Middle frontal gyrus (tissue), 1 donor: ENCODE measurements at regions not wholly inside any gene's neighbourhood (a gene's known extent, or its start where the extent isn't known, plus 50 kb on each side); places are given as distances from the start of the nearest gene placed in this dataset.

Experiments used
- DNase-seq: peaks from one replicate; pipeline ENCODE4 v3.0.0-alpha.2; 2015; ENCODE audit warnings: low spot score; ENCODE audit errors: extremely low spot score

DNA sequence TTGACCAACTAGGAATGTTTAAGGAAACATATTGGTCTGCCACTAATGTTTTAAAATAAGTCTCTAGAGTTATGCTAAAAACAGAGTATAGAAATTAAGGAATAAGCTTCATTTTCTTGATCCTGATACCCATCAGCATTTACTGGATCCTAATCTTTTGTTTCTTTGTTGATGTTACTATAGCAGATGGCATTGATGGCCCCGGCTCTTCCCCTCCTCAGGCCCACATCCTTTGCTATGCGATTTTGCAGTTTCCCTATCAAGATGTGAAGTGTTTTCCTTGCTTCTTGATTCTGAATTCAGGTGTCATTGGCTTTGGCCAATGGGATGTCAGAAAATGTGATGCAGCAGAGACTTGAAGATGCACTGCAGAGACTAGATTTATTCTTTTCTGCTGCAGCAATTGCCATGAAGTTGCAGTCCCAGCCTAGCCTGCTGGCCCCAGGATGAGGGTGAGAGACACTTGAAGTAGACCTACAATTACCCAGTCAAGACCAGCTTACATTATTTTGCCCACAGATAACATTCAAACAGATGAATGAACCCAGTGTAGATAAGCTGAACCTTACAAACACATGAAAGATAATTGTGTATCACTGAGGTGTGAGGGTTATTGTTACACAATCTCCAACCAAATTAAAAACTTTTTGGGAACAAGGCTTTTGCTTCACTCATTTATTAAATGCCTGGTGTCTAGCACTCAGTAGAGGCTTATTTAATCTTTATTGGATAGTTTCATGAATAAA lies 115.2 kb upstream of the ITGA4 start:
- DNase-seq, result no peak

GRCh38 chr2:181348107-181348837 lies 108.9 kb upstream of the ITGA4 start:
- DNase-seq, result no peak

GRCh38 chr2:181352158-181352557 lies 105.0 kb upstream of the ITGA4 start:
- no peak for DNase-seq

- DNase-seq, result no peak
Observed at GRCh38 chr2:181354626-181355025, 102.6 kb upstream of the ITGA4 start.

DNA sequence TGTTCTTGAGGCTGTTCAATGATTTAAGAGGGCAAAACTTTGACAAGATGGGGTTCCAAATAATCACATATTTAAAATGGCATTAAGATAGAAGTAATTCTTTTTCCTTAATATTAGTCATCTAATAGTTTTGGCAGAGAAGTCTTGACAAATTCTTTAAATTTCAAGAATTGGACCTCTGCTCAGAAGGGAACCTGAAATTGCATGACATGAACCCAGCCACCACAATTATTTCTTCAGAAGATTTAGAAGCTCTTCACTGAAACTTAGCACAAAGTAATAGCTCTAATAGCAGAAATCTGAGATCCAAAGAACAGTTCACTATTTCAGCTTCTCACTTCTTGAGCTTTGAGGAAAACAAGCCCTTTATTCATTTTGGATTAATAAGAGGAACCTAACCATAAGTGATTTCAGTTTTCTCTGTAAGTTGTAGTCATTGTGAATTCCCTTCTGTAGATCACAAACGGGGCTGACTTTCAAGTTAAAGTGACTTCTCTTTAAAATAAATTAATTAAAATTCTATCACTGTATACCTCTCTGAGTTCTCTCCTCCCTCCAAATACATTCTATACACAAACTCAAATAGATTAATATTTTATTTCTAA lies 100.6 kb upstream of the ITGA4 start:
- no peak for DNase-seq

- no peak for DNase-seq
Observed at GRCh38 chr2:181357979-181358378, 99.2 kb upstream of the ITGA4 start.

GRCh38 chr2:181362561-181362960 lies 94.6 kb upstream of the ITGA4 start:
- DNase-seq, result no peak

GRCh38 chr2:181363164-181363563 lies 94.0 kb upstream of the ITGA4 start:
- no peak for DNase-seq

DNA sequence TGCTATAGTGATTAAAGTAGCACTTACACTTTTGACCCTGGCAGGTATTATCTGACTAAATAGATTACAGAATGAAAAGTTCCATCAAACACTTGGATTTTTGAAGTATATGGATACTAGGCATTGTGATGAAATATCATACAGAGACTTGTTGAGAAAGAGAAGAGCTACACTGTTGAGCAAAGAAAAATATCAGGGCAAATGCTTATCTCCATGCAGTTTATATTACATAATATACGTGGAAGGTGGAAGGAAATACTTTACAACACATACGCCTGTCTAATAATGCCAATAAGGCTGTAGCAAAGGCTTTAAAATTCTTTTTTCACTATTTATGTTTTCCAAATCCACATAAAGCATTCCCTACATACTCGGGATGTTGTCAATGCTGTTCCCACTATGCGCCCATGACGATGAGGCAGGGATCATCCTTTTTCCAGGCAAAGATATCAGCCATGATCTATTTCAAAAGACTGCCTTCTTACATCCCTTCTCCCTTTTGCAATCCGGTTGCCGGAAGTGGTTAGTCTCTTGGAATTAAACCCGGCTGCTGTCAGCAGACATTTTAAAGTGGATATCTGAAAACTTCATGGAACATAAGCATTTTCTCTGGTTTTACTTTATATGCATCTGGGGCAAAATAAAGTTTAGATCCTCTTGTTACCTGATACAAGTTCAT lies 92.6 kb upstream of the ITGA4 start:
- DNase-seq, result no peak

GRCh38 chr2:181366675-181367175 lies 90.5 kb upstream of the ITGA4 start:
- no peak for DNase-seq

DNA sequence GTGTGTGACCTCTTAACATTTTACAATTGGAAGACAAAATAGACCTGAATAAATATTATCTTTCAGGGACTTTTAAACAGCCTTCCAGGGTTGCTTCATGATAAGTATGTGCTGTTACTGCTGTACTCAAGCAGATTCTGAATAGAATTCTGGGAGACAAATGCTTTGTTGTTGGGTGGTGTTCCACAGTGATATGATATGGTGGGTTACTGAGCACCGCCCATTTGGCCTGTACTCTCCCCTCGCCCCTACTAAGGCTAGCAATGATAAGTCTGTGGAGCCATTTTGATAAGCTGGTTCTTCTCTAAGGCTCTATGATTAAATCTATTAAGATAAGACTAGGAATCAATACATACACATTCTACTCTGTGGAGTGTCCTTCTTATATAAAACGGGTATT lies 89.8 kb upstream of the ITGA4 start:
- no peak for DNase-seq

- no peak for DNase-seq
Observed at GRCh38 chr2:181367906-181368435, 89.2 kb upstream of the ITGA4 start.

DNA sequence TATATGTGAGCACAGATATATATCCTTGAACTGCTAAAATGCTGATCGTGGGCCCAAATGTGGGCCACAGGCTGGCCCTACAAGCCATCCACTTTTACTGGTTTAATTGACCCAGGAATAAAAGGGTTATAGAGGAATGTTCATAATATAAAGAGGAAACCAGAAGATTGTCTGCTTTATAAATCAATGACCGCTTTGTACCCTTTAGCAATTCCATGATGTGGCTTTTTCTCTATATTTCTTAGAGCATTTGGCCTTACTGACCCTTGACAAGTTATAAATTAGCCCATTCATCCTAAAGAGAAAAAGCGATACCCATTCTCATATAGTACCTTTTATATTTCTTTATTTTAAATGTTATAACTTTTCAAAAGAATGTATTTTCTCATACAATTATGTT lies 87.1 kb upstream of the ITGA4 start:
- no peak for DNase-seq

- DNase-seq, result no peak
Observed at GRCh38 chr2:181371195-181371594, 86.0 kb upstream of the ITGA4 start.

GRCh38 chr2:181371782-181372645 lies 85.2 kb upstream of the ITGA4 start:
- no peak for DNase-seq

GRCh38 chr2:181372646-181373040 lies 84.5 kb upstream of the ITGA4 start:
- DNase-seq, result no peak

DNA sequence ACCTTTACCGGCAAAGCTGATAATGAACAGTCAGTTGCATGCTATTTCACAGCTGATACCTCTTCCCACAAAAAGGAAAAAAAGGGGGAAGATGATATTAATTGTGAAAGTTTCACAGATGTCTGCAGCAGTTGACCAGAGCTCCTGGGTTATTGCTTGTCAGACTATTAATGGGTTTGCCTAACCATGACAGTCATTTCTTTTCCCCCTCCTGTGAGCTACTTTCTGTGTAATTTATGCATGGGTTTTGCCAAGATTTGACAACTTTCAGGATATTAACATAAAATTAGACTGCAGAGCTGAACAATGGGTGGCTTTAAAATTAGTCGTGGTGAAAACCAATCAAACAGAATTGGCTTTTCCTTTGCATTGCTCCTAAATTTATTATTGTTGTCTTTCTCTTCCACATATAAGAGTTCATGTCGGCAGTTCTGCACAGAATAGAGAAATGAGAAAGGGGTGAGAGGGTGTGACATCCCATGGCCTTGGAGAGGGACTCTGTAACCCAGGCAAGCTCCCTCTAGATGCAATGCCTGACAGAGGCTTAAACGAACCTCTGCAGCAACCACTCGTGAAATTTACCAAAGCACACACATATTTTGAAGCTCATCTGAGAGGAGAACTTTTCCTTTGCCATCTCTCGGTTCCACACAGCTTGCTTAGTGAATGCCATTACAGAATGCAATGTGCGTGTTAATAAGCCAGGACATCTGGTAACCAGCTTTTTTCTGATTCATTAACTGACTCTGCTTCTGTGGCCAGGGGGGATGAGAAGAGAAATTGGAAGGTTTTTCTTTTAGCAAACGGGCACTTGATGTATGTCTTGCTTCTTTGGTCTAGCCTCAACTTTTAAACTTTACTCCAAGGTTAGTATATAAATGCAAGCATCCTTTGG lies 82.2 kb upstream of the ITGA4 start:
- DNase-seq, result no peak

DNA sequence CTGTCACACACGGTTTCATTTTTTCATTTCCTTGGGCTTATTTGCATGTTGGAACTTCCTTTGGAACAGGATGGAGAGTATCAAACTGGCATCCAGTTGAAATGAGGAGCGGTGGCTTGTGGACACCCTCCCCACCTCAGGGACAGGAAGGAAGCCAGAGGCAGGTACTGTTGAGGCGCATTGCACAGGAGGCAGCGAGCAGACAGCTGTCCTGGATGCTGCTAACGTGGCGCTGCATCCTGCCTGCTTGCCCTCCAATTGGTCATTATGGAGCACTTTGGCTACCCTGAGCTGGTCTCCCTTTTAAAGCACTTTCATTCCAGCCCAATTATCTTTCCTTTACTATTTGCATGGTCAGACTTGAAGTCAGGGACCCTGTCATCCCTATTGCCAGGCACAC lies 80.7 kb upstream of the ITGA4 start:
- DNase-seq, result no peak

GRCh38 chr2:181376999-181377398 lies 80.2 kb upstream of the ITGA4 start:
- no peak for DNase-seq

DNA sequence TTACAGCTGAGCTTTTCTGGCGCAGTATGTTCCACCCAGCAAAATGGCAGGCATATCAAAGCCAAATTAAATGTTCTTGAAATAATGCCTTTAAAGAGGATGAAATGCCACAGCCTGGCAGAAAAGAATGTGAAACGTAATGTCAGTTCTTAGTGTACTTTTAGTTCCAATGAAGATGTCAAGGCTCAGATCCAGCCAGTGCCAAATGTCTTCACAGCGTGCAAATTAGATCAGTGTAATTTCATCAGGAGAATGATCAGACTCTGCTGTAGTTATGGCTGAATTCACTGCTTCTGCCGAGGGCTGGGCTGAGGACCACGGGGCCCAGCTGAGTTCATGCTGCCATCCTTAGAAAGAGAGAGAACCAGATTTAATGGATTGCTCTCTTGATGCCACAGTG lies 78.7 kb upstream of the ITGA4 start:
- no peak for DNase-seq
